OCI-LY7 (cell line): ENCODE measurements at regions not wholly inside any gene's neighbourhood (a gene's known extent, or its start where the extent isn't known, plus 50 kb on each side); places are given as distances from the start of the nearest gene placed in this dataset.

ENCODE experiments used
- CTCF ChIP-seq: fragments of 200-600 bp; sonication (generic); conservative IDR thresholded peaks from 2 replicates; pipeline ENCODE4 v1.5.1; 2014; ENCODE audit warnings: mild to moderate bottlenecking, antibody characterized with exemption, low read length, moderate library complexity, mixed read lengths
- EZH2phosphoT487 ChIP-seq: fragments of 200-600 bp; sonication (generic); IDR thresholded peaks from 2 replicates; pipeline ENCODE4 v1.6.1; 2018; ENCODE audit warnings: low read depth, borderline replicate concordance, mild to moderate bottlenecking, mixed run types, antibody characterized with exemption, low read length, moderate library complexity, mixed read lengths

- TF ChIP-seq CTCF (no peak), EZH2phosphoT487 (no peak)
These were observed 69.2 kb downstream of the ISG20 start for GRCh38 chr15:88707771-88708654.
